HG02840 (cell line): ENCODE measurements at regions not wholly inside any gene's neighbourhood (a gene's known extent, or its start where the extent isn't known, plus 50 kb on each side); places are given as distances from the start of the nearest gene placed in this dataset.
"Not testable (repeated sequence)": the region's sequence is repeated elsewhere in the genome, so short reads cannot be mapped to it uniquely, and the experiment has no call there.

ENCODE experiments used
- ATAC-seq: cut with Tn5 transposase; IDR thresholded peaks from one replicate; pipeline ENCODE4 v1.9.1; 2021; ENCODE audit warnings: mild to moderate bottlenecking, moderate library complexity, moderate number of reproducible peaks; ENCODE audit not compliant: unreplicated experiment, low FRiP score

- no peak for ATAC-seq
Measured at GRCh38 chr5:87574106-87574505, 161.4 kb upstream of the CCNH start.

- no peak for ATAC-seq
Measured at GRCh38 chr5:87572611-87573010, 159.9 kb upstream of the CCNH start.

- no peak for ATAC-seq
Measured at GRCh38 chr5:87572090-87572489, 159.4 kb upstream of the CCNH start.

GRCh38 chr5:87570366-87570765 lies 157.6 kb upstream of the CCNH start:
- ATAC-seq = no peak

GRCh38 chr5:87562068-87562467 lies 149.3 kb upstream of the CCNH start:
- no peak for ATAC-seq

- no peak for ATAC-seq
Measured at GRCh38 chr5:87560528-87560927, 147.8 kb upstream of the CCNH start.

- no peak for ATAC-seq
Measured at GRCh38 chr5:87551911-87552310, 139.2 kb upstream of the CCNH start.

- no peak for ATAC-seq
Measured at GRCh38 chr5:87541676-87542075, 128.9 kb upstream of the CCNH start.

- ATAC-seq = no peak
Measured at GRCh38 chr5:87541033-87541432, 128.3 kb upstream of the CCNH start.

- no peak for ATAC-seq
Measured at GRCh38 chr5:87539839-87540238, 127.1 kb upstream of the CCNH start.

- ATAC-seq = no peak
Measured at GRCh38 chr5:87536365-87536764, 123.6 kb upstream of the CCNH start.

- ATAC-seq = no peak
Measured at GRCh38 chr5:87535706-87536105, 123.0 kb upstream of the CCNH start.

- no peak for ATAC-seq
Measured at GRCh38 chr5:87529486-87530076, 116.9 kb upstream of the CCNH start.

GRCh38 chr5:87526131-87526530 lies 113.4 kb upstream of the CCNH start:
- ATAC-seq = no peak

GRCh38 chr5:87524217-87524616 lies 111.5 kb upstream of the CCNH start:
- ATAC-seq = no peak

GRCh38 chr5:87511778-87512177 lies 99.0 kb upstream of the CCNH start:
- not testable (repeated sequence) for ATAC-seq

GRCh38 chr5:87503004-87503403 lies 90.3 kb upstream of the CCNH start:
- no peak for ATAC-seq

GRCh38 chr5:87499478-87500410 lies 87.0 kb upstream of the CCNH start:
- no peak for ATAC-seq
